HTR-8/SVneo (cell line): ENCODE measurements at regions not wholly inside any gene's neighbourhood (a gene's known extent, or its start where the extent isn't known, plus 50 kb on each side); places are given as distances from the start of the nearest gene placed in this dataset.
A peak's percentile ranks its signal among the peaks of the same experiment; 100 is the strongest.
"Not testable (repeated sequence)": the region's sequence is repeated elsewhere in the genome, so short reads cannot be mapped to it uniquely, and the experiment has no call there.

Experiments
- DNase-seq: peaks from one replicate; pipeline ENCODE4 v3.0.0; 2011; ENCODE audit warnings: low spot score, mixed read lengths; ENCODE audit not compliant: insufficient read length
- FAIRE-seq: peaks from 2 replicates; lab custom pipeline; 2011; peaks lifted over from hg19 to GRCh38; lab: Jason Lieb, UNC

DNA sequence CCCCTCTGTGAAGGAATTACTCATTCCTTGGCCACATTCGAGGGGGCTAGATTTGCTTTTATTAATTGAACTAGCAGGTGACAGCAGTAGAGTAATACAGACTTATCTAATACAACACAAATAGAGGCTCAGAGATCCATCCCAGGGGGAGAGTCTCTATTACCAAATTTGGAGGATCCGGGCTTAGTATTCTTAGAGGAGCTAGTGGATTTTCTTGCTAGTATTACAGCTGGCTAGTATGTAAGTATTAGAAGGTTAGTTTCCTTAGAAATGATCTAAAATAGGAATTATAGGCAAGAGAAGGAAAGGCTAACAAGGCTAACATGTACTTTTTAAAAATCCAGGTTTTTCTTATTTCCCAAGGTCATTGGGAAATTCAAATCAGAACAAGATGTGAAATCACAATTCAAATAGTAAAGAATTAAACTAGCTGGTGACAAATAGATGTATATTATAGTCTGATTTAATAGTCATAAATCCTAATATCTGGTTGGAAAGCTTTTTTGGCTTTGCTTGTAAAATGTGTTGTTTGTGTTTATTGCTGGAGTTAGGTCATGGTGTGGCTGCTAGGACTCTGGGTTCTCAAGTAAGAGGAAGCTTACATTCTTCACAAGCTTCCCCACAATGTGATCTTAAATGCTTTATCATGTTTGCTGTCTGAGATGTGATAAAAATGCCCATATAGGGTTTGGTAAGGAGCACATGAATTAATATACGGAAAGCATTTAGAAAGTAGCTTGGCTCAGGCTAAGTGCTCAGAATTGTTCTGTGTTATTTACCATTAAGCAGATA lies 160.4 kb upstream of the MPDZ start:
- FAIRE-seq: no peak
- no peak for DNase-seq

DNA sequence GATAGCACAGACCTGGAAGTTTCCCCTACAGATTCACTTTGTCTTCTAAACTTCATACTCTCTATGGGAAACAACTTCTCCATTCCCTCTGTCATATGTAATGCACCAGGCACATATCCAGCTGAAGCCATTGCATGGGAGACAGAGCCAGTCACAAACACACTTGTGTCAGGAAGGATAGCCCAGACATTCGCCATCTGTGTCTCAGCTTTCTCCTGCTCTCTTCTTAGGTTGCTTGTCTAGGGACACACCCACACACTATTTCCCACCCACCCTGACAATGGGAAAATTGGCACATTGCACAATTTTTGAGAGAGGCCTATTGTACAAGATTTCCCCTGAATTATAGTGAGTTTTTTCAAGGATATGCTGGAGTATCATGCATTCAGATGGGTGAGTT lies 158.4 kb upstream of the MPDZ start:
- FAIRE-seq (no peak), DNase-seq (no peak)

DNA sequence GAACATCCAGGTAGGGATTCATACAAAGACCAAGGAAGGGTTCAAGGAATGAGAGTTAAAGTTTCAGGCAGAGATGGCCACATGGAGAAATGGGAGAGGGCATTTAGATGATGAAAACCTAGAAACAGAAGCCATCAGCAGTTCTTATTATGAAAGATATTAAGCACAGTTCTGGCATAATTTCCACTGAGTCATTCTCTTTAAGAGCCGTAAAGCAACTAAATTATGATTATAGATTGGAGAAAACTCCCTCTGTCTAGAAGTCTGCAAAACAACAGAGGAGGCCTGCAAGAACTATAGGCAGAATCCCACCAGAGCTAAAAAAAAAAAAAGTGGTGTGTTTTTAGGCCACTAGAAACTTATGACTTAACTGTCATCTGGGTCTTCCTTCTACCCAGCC lies 157.1 kb upstream of the MPDZ start:
- no peak for DNase-seq

DNA sequence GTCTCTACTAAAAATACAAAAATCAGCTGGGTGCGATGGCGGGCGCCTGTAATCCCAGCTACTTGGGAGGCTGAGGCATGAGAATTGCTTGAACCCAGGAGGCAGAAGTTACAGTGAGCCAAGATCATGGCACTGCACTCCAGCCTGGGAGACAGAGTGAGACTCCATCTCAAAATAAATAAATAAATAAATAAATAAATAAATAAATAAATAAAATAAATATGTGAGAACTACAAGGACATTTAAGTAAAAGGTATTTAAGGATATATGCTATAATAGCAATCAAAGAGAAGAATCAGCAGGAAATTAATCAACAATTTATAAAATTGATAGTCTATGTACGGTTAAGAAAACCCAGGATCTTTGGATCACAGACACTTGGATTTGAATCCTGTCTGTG lies 154.0 kb upstream of the MPDZ start:
- not testable (repeated sequence) for DNase-seq, FAIRE-seq

More for the DNA sequence above, 157.1 kb upstream of the MPDZ start:
- FAIRE-seq: no peak

DNA sequence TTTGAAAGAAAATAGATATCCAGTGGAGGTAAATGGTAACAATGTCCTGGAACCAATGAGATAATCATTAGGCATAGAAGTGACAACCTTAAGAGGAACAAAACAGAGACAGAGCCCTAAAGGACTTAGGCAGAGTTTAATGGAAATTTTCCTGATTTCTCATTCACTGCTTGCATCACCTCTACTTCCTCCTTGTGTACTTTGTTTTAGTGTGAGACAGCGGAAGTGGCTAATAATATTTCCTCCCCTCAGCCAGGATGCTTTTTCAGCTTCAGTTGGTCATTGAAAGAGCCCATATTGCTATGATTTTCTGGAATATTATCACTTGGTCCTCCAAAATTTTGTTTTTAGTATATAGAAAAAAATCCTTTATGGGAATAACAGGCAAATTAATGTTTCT lies 153.4 kb upstream of the MPDZ start:
- no peak for DNase-seq
- no peak for FAIRE-seq

DNA sequence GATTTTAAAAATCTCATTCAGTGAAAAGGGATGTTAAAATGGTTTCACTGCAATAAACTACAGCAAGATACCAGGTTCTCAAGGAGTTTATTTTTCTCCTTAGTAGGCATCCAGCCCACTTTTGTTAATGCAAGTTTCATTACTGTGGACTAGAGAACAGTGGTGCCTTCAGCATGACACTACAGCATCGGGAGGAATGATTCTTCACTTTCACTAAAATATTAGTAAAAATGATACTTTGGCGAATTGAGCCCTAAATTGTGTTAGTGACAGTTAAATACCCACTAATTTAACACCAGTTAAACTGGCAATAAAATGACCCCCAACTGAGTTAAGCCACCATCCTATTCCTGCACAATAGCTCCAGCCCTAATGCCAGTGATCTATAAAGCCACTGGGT lies 152.2 kb upstream of the MPDZ start:
- FAIRE-seq: no peak

DNA sequence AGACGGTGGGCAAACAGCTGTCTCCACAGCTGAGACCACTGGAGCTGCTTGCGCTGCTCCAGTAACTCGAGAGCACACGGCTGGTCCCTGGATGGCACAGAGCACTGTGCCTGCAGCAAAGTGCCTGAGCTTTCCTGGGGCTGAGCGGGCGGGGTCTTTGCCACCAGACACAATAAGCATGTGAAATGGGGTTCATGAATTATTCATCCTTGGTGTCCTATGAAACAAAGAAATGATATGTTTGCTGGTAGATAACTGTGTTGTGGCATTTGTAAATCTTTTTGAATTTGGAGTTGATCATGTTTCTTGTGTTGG lies 151.7 kb upstream of the MPDZ start:
- DNase-seq (no peak), FAIRE-seq (no peak)

More for the DNA sequence above, 152.2 kb upstream of the MPDZ start:
- DNase-seq: no peak

DNA sequence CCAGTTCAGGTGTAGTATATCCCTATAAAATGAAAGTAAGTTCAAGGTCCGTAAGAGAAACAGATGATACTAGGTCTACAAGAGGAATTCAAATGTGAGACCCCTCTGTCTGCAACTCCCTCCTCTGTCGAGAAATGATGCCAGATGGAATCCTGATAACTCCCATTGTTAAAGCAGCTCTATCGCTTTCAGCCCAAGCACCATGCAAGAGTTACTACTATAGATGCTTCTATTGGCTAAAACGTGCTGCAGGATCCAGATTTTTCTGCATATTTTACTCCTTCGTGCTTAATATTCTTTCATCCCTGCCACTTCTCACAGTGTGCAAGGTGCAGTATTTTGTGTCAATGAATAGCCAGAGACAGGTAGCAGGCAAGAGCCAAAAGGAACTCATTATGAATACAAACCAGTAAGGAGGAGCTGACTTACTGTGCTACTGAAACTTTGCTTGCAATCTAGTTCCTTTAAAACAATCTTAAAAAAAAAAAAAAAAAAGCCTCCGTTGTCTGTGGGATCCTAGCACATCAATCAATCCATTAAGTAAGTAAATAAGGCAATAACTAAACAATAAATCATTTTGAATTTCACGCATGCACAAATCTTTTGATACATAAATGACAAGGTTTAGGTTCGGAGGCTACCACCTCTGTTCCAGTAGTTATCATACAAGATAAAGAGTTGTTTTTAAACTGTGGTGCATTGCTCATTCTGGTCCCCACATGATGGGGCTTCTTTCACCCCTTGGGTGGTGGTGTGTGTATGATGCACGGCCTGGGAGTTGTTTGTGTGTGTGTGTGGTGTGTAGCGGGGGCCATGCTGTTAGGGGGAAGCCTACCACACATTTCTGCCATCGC lies 151.1 kb upstream of the MPDZ start:
- FAIRE-seq: no peak
- no peak for DNase-seq

DNA sequence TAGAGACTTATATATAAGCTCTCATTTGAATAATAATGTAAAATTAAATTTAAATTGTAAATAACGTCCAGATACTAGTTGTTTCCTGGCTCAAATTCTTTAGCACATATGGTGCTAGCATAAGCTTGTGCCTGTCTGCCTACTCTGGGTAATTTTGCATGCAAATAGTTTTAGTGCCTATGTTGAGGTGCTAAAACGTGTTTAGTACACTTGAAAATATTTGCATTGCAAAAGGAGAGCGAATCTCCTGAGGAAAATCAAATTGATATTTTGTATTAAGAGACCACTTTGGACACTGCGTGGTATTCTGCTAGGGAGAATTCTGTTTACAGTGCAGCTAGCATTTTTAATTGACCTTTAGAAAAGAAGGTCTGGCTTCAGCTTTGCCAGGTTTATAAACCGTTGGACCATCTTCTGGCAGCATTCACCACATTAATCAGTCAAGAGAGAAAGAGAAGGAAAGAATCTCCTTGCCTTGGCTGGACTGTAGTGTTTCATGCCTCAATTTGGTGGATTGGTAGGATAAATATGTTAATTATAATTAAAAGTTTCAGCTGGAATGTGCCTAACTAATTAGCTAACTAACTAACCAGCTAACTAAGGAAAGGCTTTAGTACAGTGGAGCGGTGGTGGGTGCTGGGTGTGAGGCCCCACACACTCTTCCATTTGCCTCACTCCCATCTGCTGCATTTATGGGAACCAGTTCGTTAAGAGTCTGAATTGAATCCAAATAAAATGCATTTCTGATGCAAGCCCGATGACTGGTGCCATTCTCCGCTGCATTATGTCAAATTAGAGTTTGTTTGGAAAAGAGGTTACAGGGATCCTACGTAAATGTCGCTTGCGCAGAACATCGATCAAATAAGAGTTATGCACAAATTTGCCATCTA lies 150.1 kb upstream of the MPDZ start:
- DNase-seq: no peak
- no peak for FAIRE-seq

DNA sequence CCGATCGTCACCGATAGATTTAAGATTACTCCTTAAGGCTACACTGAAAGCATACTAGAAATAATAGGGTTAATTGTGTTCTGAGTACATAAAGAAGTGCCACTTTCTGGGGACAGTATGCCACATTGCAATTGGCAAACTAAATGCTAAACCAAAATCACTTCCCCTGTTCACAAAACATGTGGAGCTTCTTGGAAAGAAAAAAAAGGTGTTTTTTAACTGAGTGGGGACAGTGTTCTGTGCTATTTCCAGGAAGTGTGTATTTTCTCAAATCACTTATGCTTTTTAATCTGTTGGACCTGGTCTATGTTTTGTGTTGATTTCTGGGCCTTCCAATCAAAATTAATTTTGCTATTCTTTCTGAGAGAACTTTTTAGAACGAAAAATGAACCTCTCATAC lies 149.3 kb upstream of the MPDZ start:
- no peak for FAIRE-seq
- no peak for DNase-seq

DNA sequence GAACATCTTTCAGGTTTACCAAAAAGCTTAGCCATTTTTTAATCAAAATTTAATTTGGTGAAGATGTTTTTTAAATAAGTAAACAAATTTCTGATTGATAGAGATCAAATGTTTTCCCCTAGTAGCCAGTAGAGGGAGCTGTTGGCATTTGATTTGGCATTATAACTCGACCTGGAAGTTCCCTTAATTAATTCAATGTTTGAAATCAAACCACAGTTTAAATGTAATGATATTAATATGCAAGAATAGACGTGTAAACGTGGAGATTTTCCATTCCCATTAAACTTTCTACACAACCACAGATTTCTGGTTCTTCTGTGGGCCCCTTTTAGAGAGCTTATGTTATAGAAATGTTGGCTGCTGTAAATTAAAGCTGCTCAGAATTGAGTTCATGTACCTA lies 148.1 kb upstream of the MPDZ start:
- DNase-seq: peak; percentile 15
- no peak for FAIRE-seq

DNA sequence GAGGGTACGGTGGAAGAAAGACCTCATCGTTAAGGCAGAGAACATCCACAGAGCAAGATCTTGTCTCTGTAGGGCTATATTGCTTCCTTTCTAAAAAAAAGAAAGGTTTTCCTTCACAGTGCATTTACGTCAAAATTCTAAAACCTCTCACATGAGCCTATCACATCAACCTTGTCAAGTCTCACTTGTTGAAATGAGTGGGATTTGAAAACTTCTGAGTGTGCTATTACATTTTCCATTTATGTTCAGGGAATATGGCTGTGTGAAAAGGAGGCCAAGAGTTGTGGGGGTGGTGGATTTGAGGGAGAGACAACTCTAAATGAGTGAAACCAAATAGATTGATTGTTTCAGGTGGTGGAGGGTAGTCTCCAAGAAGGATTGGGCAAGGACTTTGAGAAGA lies 147.1 kb upstream of the MPDZ start:
- no peak for FAIRE-seq
- DNase-seq: no peak

DNA sequence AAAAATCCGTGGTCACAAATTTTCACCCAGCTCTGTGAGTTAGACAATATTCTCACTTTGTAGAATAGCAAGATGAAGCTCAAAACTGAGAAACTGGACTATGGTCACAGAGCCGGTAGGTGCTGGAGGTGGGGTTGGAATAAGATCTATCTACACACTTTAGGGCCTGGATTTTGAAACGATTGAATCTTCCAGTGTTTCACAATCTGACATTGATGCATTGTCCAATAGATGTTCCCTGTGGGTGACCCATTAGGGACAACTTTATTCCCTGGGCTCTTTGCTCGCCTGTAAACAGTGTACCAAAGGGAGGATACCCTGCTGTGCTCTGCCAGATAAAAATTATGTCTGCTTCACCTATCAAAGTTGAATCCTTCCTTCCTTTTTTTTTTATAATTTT lies 145.4 kb upstream of the MPDZ start:
- DNase-seq (no peak), FAIRE-seq (no peak)

DNA sequence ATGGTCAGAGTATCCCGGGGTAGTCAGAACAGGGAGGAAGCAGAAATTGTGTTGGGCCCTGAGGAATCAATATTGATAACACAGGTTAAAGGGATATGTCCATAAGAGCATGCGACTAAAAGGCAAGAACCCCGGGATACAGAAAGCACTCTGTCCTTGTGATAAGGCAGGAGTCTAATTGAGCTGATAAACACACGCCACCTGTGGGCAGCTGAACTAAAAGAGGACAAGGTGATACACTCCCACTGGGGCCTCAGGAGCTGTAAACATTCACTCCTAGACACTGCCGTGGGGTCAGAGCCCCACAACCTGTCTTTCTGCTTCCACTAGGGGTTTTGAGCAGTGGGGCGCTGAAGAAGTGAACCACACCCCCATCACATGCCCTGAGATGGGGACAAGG lies 144.7 kb upstream of the MPDZ start:
- FAIRE-seq: no peak
- DNase-seq: no peak

DNA sequence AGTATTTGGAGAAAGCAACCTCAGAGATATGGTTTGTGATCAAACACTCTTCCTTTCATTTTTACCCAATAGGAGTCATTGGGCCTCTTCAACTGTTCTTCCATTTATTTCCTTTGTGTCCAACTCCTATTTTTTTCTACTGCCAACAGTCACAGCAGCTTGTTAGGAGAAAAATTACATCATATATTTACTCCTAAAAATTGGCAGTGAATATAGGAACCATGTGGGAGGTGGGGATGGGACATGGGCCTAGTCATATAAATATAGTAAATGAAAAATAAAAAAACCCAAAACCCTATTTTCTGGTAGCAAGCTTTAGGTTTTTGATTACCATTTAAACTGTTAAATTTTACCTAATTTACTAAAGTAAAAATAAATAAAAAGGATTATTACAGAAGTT lies 134.9 kb upstream of the MPDZ start:
- no peak for FAIRE-seq
- no peak for DNase-seq

DNA sequence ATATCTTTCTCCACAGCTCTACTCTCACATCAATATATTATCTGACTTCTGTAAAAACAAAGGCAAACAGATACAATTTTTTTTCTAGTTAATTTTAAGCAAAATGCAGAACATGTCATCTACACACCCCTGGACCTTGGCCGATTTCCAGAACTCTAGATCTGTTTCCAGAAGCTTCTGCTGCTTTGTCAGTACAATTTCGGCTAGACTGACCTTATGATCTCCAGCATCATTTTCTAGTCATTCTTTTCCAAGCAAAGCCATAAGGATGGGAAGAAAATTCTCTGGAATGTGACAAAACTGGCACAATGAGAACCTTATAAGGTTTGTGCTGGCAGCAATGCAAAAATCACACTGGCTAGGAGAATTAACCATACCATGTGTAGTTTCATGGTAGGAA lies 132.8 kb upstream of the MPDZ start:
- no peak for DNase-seq
- no peak for FAIRE-seq

DNA sequence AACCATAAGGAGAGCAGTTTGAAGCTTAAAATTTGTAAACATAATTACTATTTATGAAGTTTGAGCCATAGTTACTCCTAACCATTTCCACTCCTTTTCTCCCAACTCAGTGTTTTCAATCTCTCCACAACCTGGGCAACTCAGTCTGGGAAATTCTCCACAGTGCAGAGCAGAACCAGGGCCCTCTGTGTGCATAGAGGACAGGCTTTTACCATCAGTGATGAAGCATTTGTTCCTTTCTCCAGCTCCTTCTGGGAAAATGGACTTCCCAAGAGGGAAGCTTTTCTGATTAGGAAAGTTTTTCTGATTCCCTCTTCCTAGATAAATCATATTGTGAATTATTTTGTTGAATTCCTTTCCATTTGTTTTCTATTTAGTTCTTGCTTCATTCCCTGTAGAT lies 132.3 kb upstream of the MPDZ start:
- DNase-seq (no peak), FAIRE-seq (no peak)

DNA sequence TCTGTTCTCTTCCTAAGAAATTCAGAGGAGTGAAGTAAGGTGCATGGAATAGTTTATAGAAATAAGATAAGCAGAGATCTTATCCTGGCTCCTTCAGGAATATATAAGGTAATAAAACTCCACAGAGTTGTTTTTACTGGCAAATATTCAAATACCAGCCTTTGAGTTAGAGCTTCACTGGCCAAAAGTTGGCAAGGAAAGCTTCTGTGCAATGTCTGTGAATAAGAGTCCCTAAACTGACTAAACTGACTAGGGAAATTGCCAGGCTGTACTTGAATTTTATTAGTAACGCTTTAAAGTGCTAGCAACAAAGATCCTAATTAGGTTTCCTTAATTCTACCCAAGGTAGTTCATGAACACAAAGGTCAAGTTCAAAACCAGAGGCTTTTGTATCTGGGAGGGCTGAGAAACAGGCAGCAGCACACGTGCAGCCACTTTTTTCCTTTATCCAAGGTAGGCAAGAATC lies 131.1 kb upstream of the MPDZ start:
- FAIRE-seq (no peak), DNase-seq (peak; percentile 7)

DNA sequence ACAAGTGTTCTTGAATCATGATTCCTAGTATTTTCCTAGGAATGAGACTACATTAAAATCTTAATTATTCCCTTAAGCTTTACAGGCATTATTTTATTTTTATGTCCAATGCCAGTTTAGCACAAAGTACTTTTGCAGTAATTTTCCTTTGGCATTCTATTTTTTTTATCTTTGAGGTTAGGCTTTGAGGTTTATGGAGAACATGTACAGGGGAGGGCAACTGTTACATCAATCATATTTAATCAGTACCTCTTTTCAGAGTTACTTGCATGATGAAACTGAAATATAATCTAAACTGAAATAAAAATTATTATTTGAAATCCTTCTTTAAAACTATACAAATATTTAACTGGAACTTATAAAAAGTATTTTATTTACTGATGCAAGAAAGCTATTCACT lies 118.2 kb upstream of the MPDZ start:
- FAIRE-seq: no peak
- DNase-seq: no peak

DNA sequence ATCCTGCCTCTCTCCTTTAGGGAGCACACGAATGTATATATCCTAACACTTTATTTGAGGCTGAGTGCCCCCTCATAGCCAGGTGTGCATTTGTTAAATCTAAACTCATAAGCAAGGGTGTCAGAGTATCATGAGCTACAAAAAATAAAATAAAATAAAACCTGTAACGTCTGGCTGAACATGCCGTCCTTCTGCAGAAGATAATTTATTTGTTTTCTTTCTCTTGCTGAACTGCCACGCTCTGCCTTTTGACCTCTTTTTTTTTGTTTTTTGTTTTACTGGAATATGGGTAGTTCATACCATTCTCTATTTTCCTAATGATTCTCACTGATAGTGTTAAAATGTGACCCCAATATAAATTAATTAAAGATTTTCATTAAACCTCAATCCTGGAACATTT lies 117.7 kb upstream of the MPDZ start:
- no peak for DNase-seq

DNA sequence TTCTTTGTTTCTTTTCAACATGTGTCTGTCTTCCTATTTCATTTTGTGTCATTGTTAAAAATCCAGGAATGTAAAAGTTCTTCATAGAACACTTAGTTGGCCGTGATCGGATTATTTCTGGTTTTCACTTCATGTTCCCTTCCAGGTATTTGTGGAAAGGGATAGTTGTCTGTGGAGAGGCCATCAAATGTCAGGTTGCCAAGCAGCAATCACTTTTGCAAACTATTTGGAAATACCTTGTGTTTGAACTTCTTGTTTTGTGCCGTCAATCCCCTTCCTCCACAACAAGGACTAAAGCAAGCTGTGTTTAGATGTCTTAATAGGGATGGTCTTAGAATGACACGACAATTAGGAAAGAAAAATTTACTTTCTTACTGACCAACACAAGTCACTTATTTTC lies 116.9 kb upstream of the MPDZ start:
- DNase-seq (no peak), FAIRE-seq (no peak)

More for the DNA sequence above, 117.7 kb upstream of the MPDZ start:
- FAIRE-seq: no peak
